ENCODE measurements at regions not wholly inside any gene's neighbourhood (a gene's known extent, or its start where the extent isn't known, plus 50 kb on each side); places are given as distances from the start of the nearest gene placed in this dataset.

DNA sequence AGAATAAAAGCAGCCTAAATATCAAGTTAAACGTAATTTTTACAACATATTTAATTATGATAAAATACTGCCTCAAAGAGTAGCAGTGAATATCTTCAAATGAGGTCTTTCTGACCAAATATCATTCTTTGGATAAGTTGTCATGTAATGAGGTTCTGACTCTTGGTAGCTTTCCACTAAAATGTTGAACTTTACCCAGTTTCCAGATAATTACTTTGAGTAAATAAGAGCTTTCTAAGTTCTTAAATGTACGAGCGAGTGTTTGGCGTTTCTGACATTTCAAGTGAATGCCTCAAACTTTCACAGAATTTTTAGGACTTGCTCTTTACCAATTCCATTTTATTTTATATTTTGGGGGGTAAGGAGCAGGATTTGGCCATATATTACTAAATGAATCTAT lies 1515.2 kb downstream of the FAM181B start:
- TF ChIP-seq EP300 (IDR thresholded peaks at IDR 0.05) (no peak), SREBF2 (IDR thresholded peaks at IDR 0.05) (no peak), ZC3H11A (IDR thresholded peaks at IDR 0.05) (no peak)
- TF ChIP-seq, protein P1, sequence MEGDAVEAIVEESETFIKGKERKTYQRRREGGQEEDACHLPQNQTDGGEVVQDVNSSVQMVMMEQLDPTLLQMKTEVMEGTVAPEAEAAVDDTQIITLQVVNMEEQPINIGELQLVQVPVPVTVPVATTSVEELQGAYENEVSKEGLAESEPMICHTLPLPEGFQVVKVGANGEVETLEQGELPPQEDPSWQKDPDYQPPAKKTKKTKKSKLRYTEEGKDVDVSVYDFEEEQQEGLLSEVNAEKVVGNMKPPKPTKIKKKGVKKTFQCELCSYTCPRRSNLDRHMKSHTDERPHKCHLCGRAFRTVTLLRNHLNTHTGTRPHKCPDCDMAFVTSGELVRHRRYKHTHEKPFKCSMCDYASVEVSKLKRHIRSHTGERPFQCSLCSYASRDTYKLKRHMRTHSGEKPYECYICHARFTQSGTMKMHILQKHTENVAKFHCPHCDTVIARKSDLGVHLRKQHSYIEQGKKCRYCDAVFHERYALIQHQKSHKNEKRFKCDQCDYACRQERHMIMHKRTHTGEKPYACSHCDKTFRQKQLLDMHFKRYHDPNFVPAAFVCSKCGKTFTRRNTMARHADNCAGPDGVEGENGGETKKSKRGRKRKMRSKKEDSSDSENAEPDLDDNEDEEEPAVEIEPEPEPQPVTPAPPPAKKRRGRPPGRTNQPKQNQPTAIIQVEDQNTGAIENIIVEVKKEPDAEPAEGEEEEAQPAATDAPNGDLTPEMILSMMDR (IDR thresholded peaks at IDR 0.05), result no peak
